ENCODE measurements at regions not wholly inside any gene's neighbourhood (a gene's known extent, or its start where the extent isn't known, plus 50 kb on each side); places are given as distances from the start of the nearest gene placed in this dataset.

DNA sequence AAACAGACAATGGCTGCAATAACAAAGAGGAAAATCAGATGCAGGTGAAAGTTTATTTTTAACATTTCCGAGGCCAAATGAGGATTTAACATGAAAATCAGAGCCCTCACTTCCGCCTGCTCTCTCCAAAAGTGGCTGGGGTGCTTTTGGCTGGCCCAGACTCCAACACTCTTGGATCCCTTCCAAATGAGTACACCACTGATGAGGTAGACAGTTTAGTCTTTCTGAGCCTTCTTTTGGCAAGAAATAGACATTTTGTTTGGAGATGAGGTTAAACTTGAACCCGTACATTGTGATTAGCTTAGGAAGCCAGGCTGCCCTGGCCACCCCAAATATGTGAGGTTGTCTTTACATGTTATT, 51.0 kb upstream of the TRA2B start:
- no peak overlapping the region for H3K4me3 Mint-ChIP-seq
- Histone ChIP-seq H3K27ac (ENCODE audit: low read depth, low read length) (no peak overlapping the region), H3K4me1 (ENCODE audit: control insufficient read depth, insufficient read depth, low read length) (no peaks in the 10 kb centered on the region), H3K27me3 (ENCODE audit: control insufficient read depth, insufficient read depth, low read length, poor library complexity, severe bottlenecking) (no peaks in the 10 kb centered on the region), H3K9me3 (ENCODE audit: control insufficient read depth, low read length) (no peaks in the 10 kb centered on the region), H3K4me3 (ENCODE audit: low read length) (no peak overlapping the region), H3K9ac (ENCODE audit: extremely low read depth, low read length, poor library complexity, severe bottlenecking) (no peak overlapping the region), H3K36me3 (ENCODE audit: control insufficient read depth, insufficient read depth, low read length) (no peaks in the 10 kb centered on the region)
- no peaks in the 10 kb centered on the region for H3K36me3 Mint-ChIP-seq (ENCODE audit: low read depth)
- peaks cover 6% of the 10 kb centered on the region for H3K27me3 Mint-ChIP-seq (ENCODE audit: insufficient read depth)
- H3K4me1 Mint-ChIP-seq, result no peaks in the 10 kb centered on the region
- 90 to 93% methylated on average over 2 to 3 of the region's 3 CpGs for WGBS, 2 experiments (ENCODE audit: insufficient coverage in 1 of 2, insufficient read length in 1 of 2)
- DNase-seq, result peak; percentile 6
- H3K27ac Mint-ChIP-seq, result no peak overlapping the region
- TF ChIP-seq, protein P1, sequence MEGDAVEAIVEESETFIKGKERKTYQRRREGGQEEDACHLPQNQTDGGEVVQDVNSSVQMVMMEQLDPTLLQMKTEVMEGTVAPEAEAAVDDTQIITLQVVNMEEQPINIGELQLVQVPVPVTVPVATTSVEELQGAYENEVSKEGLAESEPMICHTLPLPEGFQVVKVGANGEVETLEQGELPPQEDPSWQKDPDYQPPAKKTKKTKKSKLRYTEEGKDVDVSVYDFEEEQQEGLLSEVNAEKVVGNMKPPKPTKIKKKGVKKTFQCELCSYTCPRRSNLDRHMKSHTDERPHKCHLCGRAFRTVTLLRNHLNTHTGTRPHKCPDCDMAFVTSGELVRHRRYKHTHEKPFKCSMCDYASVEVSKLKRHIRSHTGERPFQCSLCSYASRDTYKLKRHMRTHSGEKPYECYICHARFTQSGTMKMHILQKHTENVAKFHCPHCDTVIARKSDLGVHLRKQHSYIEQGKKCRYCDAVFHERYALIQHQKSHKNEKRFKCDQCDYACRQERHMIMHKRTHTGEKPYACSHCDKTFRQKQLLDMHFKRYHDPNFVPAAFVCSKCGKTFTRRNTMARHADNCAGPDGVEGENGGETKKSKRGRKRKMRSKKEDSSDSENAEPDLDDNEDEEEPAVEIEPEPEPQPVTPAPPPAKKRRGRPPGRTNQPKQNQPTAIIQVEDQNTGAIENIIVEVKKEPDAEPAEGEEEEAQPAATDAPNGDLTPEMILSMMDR (conservative IDR thresholded peaks at IDR 0.05), result peak; percentile 6
- no peaks in the 10 kb centered on the region for H3K9me3 Mint-ChIP-seq

DNA sequence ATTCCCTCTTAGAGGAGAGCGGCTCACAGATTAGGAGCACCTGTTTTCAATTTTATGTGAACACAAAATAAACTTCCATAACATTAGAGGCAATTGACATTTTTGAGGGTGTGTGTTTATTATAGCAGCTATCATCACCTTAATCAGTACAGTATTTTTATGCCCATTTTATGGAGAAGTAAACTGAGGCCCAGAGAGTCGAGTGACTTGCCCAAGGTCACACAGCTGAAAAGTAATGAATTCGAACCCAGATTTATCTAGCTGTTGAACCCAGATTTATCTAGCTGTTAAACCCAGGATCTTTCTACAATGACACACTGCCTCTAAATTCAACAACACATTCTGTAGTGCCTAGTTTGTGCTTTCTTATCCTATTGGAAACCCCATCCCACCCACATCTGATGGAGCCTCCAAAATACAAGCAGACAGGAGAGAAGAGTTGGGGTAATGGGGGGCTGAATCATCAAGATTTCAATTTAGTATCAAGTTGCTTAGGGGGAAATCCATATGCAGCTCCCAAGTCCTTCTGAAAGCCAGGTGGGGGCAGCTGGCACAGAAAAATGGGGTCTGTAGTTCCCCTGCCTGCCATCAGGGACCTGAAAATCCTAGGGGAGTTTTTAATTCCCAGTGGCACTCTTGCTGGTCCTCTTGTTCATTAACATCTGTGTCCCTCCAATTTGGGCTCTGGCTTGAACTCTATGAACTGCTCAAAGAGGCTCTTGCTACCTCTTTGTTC, 50.4 kb upstream of the TRA2B start:
- Histone ChIP-seq H3K27ac (ENCODE audit: low read depth, low read length) (no peak overlapping the region), H3K36me3 (ENCODE audit: control insufficient read depth, insufficient read depth, low read length) (no peaks in the 10 kb centered on the region), H3K9ac (ENCODE audit: extremely low read depth, low read length, poor library complexity, severe bottlenecking) (no peak overlapping the region), H3K9me3 (ENCODE audit: control insufficient read depth, low read length) (no peaks in the 10 kb centered on the region), H3K27me3 (ENCODE audit: control insufficient read depth, insufficient read depth, low read length, poor library complexity, severe bottlenecking) (no peaks in the 10 kb centered on the region), H3K4me1 (ENCODE audit: control insufficient read depth, insufficient read depth, low read length) (no peaks in the 10 kb centered on the region), H3K4me3 (ENCODE audit: low read length) (no peak overlapping the region)
- Mint-ChIP-seq H3K27ac (no peak overlapping the region), H3K27me3 (ENCODE audit: insufficient read depth) (peaks cover 8% of the 10 kb centered on the region), H3K36me3 (ENCODE audit: low read depth) (no peaks in the 10 kb centered on the region), H3K4me3 (no peak overlapping the region), H3K9me3 (no peaks in the 10 kb centered on the region), H3K4me1 (peaks cover 2% of the 10 kb centered on the region)
- 87 to 91% methylated on average over 2 to 3 of the region's 3 CpGs for WGBS, 2 experiments (ENCODE audit: insufficient coverage in 1 of 2, insufficient read length in 1 of 2)
- TF ChIP-seq, protein P1 (conservative IDR thresholded peaks at IDR 0.05), result peak; percentile 60
- DNase-seq, result peak; percentile 60

Data from endodermal cell (in vitro differentiated cells).